H1 (cell line): ENCODE measurements at regions not wholly inside any gene's neighbourhood (a gene's known extent, or its start where the extent isn't known, plus 50 kb on each side); places are given as distances from the start of the nearest gene placed in this dataset.

ENCODE experiments used
- CTCF ChIA-PET: fragments of 300-600 bp; sonication (Branson Sonifier 250); formaldehyde crosslinking; loops from one replicate; lab custom pipeline; 2021; ENCODE audit not compliant: partially characterized antibody; lab: Charles Lee
- POLR2A ChIA-PET: fragments of 300-600 bp; sonication (Branson Sonifier 250); formaldehyde crosslinking; loops from one replicate; lab custom pipeline; 2021; ENCODE audit warnings: inconsistent platforms; ENCODE audit not compliant: partially characterized antibody; lab: Charles Lee
- DNase-seq, 2 experiments: peaks; one replicate each; pipeline versions ENCODE4 v3.0.0 to v3.0.0-alpha.2; 2010 to 2022; ENCODE audit warnings: low spot score in 2 of 2, low read depth in 1 of 2, mixed read lengths in 1 of 2
- FAIRE-seq: peaks from 2 replicates; lab custom pipeline; 2011; peaks lifted over from hg19 to GRCh38; lab: Jason Lieb, UNC
- H2AFZ ChIP-seq: 2 replicates; pipeline ENCODE4 v1.8.1; 2012; ENCODE audit warnings: low read length, inconsistent platforms
- H2AK5ac ChIP-seq: 2 replicates; pipeline ENCODE4 v1.6.1; 2013; ENCODE audit warnings: low read depth, low read length
- H2BK120ac ChIP-seq: replicated peaks from 2 replicates; pipeline ENCODE3; 2013; ENCODE audit warnings: low read depth, low read length, inconsistent platforms
- H2BK12ac ChIP-seq: 2 replicates; pipeline ENCODE4 v1.6.1; 2013; ENCODE audit warnings: low read depth, low read length
- H2BK15ac ChIP-seq: 2 replicates; pipeline ENCODE4 v1.6.1; 2013; ENCODE audit warnings: low read length
- H2BK20ac ChIP-seq: 2 replicates; pipeline ENCODE4 v1.6.1; 2013; ENCODE audit warnings: low read length
- H2BK5ac ChIP-seq: 2 replicates; pipeline ENCODE4 v1.6.1; 2013; ENCODE audit warnings: low read depth, low read length
- H3K14ac ChIP-seq: 2 replicates; pipeline ENCODE4 v1.6.1; 2013; ENCODE audit warnings: inconsistent platforms; ENCODE audit not compliant: insufficient read length
- H3K18ac ChIP-seq: 2 replicates; pipeline ENCODE4 v1.6.1; 2013; ENCODE audit warnings: low read length; ENCODE audit errors: extremely low read depth
- H3K23ac ChIP-seq: 2 replicates; pipeline ENCODE4 v1.6.1; 2013; ENCODE audit warnings: inconsistent platforms; ENCODE audit not compliant: insufficient read length
- H3K23me2 ChIP-seq: 2 replicates; pipeline ENCODE4 v1.6.1; 2013; ENCODE audit warnings: low read depth, low read length
- H3K27ac ChIP-seq: 2 replicates; pipeline ENCODE4 v1.6.1; 2011; ENCODE audit warnings: low read depth, low read length, inconsistent platforms
- H3K27me3 ChIP-seq, 4 experiments: replicated peaks in 1 of 4; 1 replicate in 1 of 4; 2 replicates in 3 of 4; pipeline versions ENCODE4 v1.6.1 to v1.8.1; 2011 to 2013; ENCODE audit warnings: low read length in 3 of 4, mild to moderate bottlenecking in 3 of 4, inconsistent platforms in 2 of 4, mixed read lengths in 2 of 4, moderate library complexity in 1 of 4; ENCODE audit not compliant: control insufficient read depth in 3 of 4, insufficient read depth in 3 of 4; ENCODE audit errors: extremely low read depth in 1 of 4
- H3K36me3 ChIP-seq, 4 experiments: 2 replicates each; pipeline versions ENCODE4 v1.6.1 to v1.8.1; 2011 to 2013; ENCODE audit warnings: mild to moderate bottlenecking in 4 of 4, low read length in 3 of 4, moderate library complexity in 2 of 4, control low read depth in 1 of 4, inconsistent platforms in 1 of 4; ENCODE audit not compliant: insufficient read depth in 4 of 4, control insufficient read depth in 2 of 4
- H3K4ac ChIP-seq: replicated peaks from 2 replicates; pipeline ENCODE3; 2013; ENCODE audit warnings: low read length, low read depth, mixed read lengths, inconsistent platforms; ENCODE audit not compliant: insufficient read length
- H3K4me1 ChIP-seq, 4 experiments: replicated peaks in 1 of 4; 1 replicate in 1 of 4; 2 replicates in 3 of 4; pipeline versions ENCODE4 v1.6.1 to v1.8.1; 2011 to 2013; ENCODE audit warnings: low read length in 3 of 4, inconsistent platforms in 2 of 4, mixed read lengths in 1 of 4; ENCODE audit not compliant: insufficient read depth in 4 of 4, control insufficient read depth in 3 of 4
- H3K4me2 ChIP-seq, 2 experiments: 2 replicates each; pipeline versions ENCODE4 v1.6.1 to v1.8.1; 2011 to 2013; ENCODE audit warnings: low read depth in 2 of 2, low read length in 2 of 2, control low read depth in 1 of 2, inconsistent platforms in 1 of 2, mild to moderate bottlenecking in 1 of 2; ENCODE audit not compliant: insufficient read depth in 1 of 2
- H3K4me3 ChIP-seq, 4 experiments: fragments of 200-600, 300-600 bp in 1 of 4; sonication (generic), shearing (Covaris generic), sonication (Bioruptor Twin) in 1 of 4; 2 replicates each; pipeline versions ENCODE4 v1.5.1 to v1.8.1; 2011 to 2016; ENCODE audit warnings: low read length in 4 of 4, low read depth in 3 of 4, control low read depth in 2 of 4, inconsistent platforms in 2 of 4, mild to moderate bottlenecking in 2 of 4, mixed read lengths in 1 of 4, moderate library complexity in 1 of 4; ENCODE audit not compliant: insufficient read depth in 2 of 4; ENCODE audit errors: extremely low read depth in 1 of 4
- H3K56ac ChIP-seq: replicated peaks from 2 replicates; pipeline ENCODE3; 2013; ENCODE audit warnings: low read depth, mild to moderate bottlenecking, mixed read lengths, low read length, inconsistent platforms; ENCODE audit not compliant: insufficient read length
- H3K79me1 ChIP-seq: 2 replicates; pipeline ENCODE4 v1.6.1; 2013; ENCODE audit warnings: low read depth, low read length, control low read depth
- H3K79me2 ChIP-seq, 2 experiments: 2 replicates each; pipeline versions ENCODE4 v1.6.1 to v1.8.1; 2012 to 2013; ENCODE audit warnings: low read length in 2 of 2, mild to moderate bottlenecking in 2 of 2, inconsistent platforms in 1 of 2; ENCODE audit not compliant: insufficient read depth in 2 of 2, control insufficient read depth in 1 of 2
- H3K9ac ChIP-seq, 4 experiments: replicated peaks in 1 of 4; 1 replicate in 1 of 4; 2 replicates in 3 of 4; pipeline versions ENCODE4 v1.6.1 to v1.8.1; 2011 to 2013; ENCODE audit warnings: low read depth in 3 of 4, low read length in 3 of 4, control low read depth in 2 of 4, mild to moderate bottlenecking in 2 of 4, moderate library complexity in 2 of 4, inconsistent platforms in 1 of 4; ENCODE audit errors: extremely low read depth in 1 of 4
- H3K9me3 ChIP-seq, 2 experiments: 2 replicates each; pipeline versions ENCODE4 v1.6.1 to v1.8.1; 2012 to 2013; ENCODE audit warnings: mild to moderate bottlenecking in 2 of 2, moderate library complexity in 2 of 2, control low read depth in 1 of 2, inconsistent platforms in 1 of 2, low read depth in 1 of 2, low read length in 1 of 2, mixed read lengths in 1 of 2; ENCODE audit not compliant: insufficient read depth in 2 of 2
- H4K20me1 ChIP-seq, 2 experiments: replicated peaks in 1 of 2; 2 replicates each; pipeline versions ENCODE3 to v1.8.1; 2011 to 2013; ENCODE audit warnings: inconsistent platforms in 2 of 2, low read length in 2 of 2, mild to moderate bottlenecking in 1 of 2; ENCODE audit not compliant: insufficient read depth in 2 of 2, control insufficient read depth in 1 of 2
- H4K5ac ChIP-seq: 2 replicates; pipeline ENCODE4 v1.6.1; 2013; ENCODE audit warnings: low read length, low read depth, mixed read lengths, inconsistent platforms; ENCODE audit not compliant: insufficient read length
- H4K8ac ChIP-seq: 2 replicates; pipeline ENCODE4 v1.8.0; 2013; ENCODE audit warnings: mild to moderate bottlenecking, moderate library complexity, low read length, inconsistent platforms; ENCODE audit not compliant: insufficient read depth; ENCODE audit errors: extremely low read depth
- H4K91ac ChIP-seq: replicated peaks from 2 replicates; pipeline ENCODE3; 2013; ENCODE audit warnings: low read length, mixed read lengths, inconsistent platforms; ENCODE audit not compliant: insufficient read length
- ATF2 ChIP-seq: IDR thresholded peaks from 2 replicates; pipeline ENCODE4 v1.6.1; 2012; ENCODE audit warnings: low read length, inconsistent platforms
- BCL11A ChIP-seq, 2 experiments: IDR thresholded peaks; one replicate each; pipeline ENCODE4 v1.6.1; 2011; ENCODE audit warnings: low read depth in 2 of 2, low read length in 2 of 2, mild to moderate bottlenecking in 2 of 2
- CBX5 ChIP-seq: fragments of 300-800, 300-1000 bp; sonication (generic); IDR thresholded peaks from 2 replicates; pipeline ENCODE4 v1.7.1; 2016; ENCODE audit warnings: antibody characterized with exemption, low read length, low read depth
- CHD1 ChIP-seq: IDR thresholded peaks from 2 replicates; pipeline ENCODE4 v1.6.1; 2012; ENCODE audit warnings: low read depth, low read length, improper control_type of control experiment
- CHD2 ChIP-seq: IDR thresholded peaks from 2 replicates; pipeline ENCODE4 v1.6.1; 2012; ENCODE audit warnings: low read length, improper control_type of control experiment
- JUND ChIP-seq: IDR thresholded peaks from 2 replicates; pipeline ENCODE4 v1.6.1; 2011; ENCODE audit warnings: mild to moderate bottlenecking, improper control_type of control experiment, low read length
- KDM1A ChIP-seq: fragments of 200-600, 300-600 bp; sonication (generic); IDR thresholded peaks from 2 replicates; pipeline ENCODE4 v1.7.1; 2016; ENCODE audit warnings: mild to moderate bottlenecking, low read length, borderline replicate concordance
- KDM5A ChIP-seq: fragments of 200-600 bp; IDR thresholded peaks from 2 replicates; pipeline ENCODE4 v1.7.1; 2012; ENCODE audit warnings: mild to moderate bottlenecking, low read length, inconsistent platforms, mixed read lengths
- MAFK ChIP-seq: IDR thresholded peaks from 2 replicates; pipeline ENCODE4 v1.6.1; 2012; ENCODE audit warnings: low read depth, mild to moderate bottlenecking, improper control_type of control experiment, low read length
- NRF1 ChIP-seq: IDR thresholded peaks from 2 replicates; pipeline ENCODE4 v1.6.1; 2011; ENCODE audit warnings: mild to moderate bottlenecking, low read depth, low read length, improper control_type of control experiment
- POLR2A ChIP-seq, 2 experiments: IDR thresholded peaks; 1 replicate in 1 of 2; 2 replicates in 1 of 2; pipeline ENCODE4 v1.6.1; 2011; ENCODE audit warnings: low read depth in 2 of 2, low read length in 2 of 2, mild to moderate bottlenecking in 2 of 2; ENCODE audit errors: control extremely low read depth in 1 of 2
- RFX5 ChIP-seq: IDR thresholded peaks from 2 replicates; pipeline ENCODE4 v1.6.1; 2011; ENCODE audit warnings: low read depth, low read length, improper control_type of control experiment, borderline replicate concordance
- SAP30 ChIP-seq: fragments of 300-600 bp; sonication (generic); IDR thresholded peaks from 2 replicates; pipeline ENCODE4 v1.7.1; 2012; ENCODE audit warnings: low read length, moderate library complexity, mild to moderate bottlenecking, inconsistent platforms; ENCODE audit not compliant: insufficient read depth, insufficient replicate concordance
- SIRT6 ChIP-seq: IDR thresholded peaks from one replicate; pipeline ENCODE4 v1.7.1; 2012; ENCODE audit warnings: low read length, inconsistent platforms
- SRF ChIP-seq: IDR thresholded peaks from 2 replicates; pipeline ENCODE4 v1.6.1; 2011; ENCODE audit warnings: mild to moderate bottlenecking, low read depth, low read length, moderate library complexity
- WGBS, 2 experiments: shearing (Covaris generic) in 1 of 2; methylation state at CpG; one replicate each; pipeline versions ENCODE4 v1.1.6 to v1.1.7; 2013 to 2015; ENCODE audit warnings: low lambda C conversion rate in 2 of 2, mixed read lengths in 2 of 2, inconsistent platforms in 1 of 2, low coverage in 1 of 2, missing lambda C conversion rate in 1 of 2; ENCODE audit not compliant: insufficient replicate concordance in 2 of 2, insufficient coverage in 1 of 2, insufficient read length in 1 of 2; ENCODE audit errors: extremely low coverage in 1 of 2, missing lambda C conversion rate in 1 of 2; 5-methylcytosine and 5-hydroxymethylcytosine counted together

GRCh38 chr3:28173836-28174235 is 67.6 kb upstream of the CMC1 start:
- no peak overlapping the region for H4K5ac ChIP-seq
- no peaks in the 10 kb centered on the region for H3K79me2 ChIP-seq
- H3K23ac ChIP-seq, result no peak overlapping the region
- 89% methylated on average over 3 of the region's 3 CpGs; no CpG with 5 or more reads in 1 of the 2 experiments for WGBS, 2 experiments
- no peak overlapping the region for H3K9ac ChIP-seq
- no peaks in the 10 kb centered on the region for H3K27me3 ChIP-seq
- no peak overlapping the region for H2BK120ac ChIP-seq
- no peaks in the 10 kb centered on the region for H3K9me3 ChIP-seq
- no peaks in the 10 kb centered on the region for H4K20me1 ChIP-seq
- DNase-seq, result no peak
- no peak overlapping the region for H2BK20ac ChIP-seq
- no peak for FAIRE-seq
- H3K4me3 ChIP-seq, result no peak overlapping the region
- H2BK12ac ChIP-seq, result no peak overlapping the region
- no peak overlapping the region for H3K56ac ChIP-seq
- no peak overlapping the region for H4K91ac ChIP-seq
- no peak overlapping the region for H2BK5ac ChIP-seq
- no peak overlapping the region for H2BK15ac ChIP-seq
- no peak overlapping the region for H2AFZ ChIP-seq
- H3K23me2 ChIP-seq, result no peaks in the 10 kb centered on the region
- no peaks in the 10 kb centered on the region for H3K36me3 ChIP-seq
- ChIA-PET CTCF (no interaction called here), POLR2A (no interaction called here)
- no peaks in the 10 kb centered on the region for H3K79me1 ChIP-seq
- no peak overlapping the region for H2AK5ac ChIP-seq
- H3K4me2 ChIP-seq, result no peak overlapping the region
- no peaks in the 10 kb centered on the region for H3K4me1 ChIP-seq
- no peak overlapping the region for H3K4ac ChIP-seq
- no peak overlapping the region for H3K27ac ChIP-seq
- H3K14ac ChIP-seq, result no peak overlapping the region
- H3K18ac ChIP-seq, result no peak overlapping the region
- no peak overlapping the region for H4K8ac ChIP-seq
- TF ChIP-seq KDM1A (no peak), NRF1 (no peak), CHD2 (no peak), BCL11A (IDR thresholded peaks at IDR 0.05; ENCODE audit: low read depth in 2 of 2, low read length in 2 of 2) (no peak), MAFK (no peak), CBX5 (no peak), KDM5A (no peak), POLR2A (IDR thresholded peaks at IDR 0.05; ENCODE audit: control extremely low read depth in 1 of 2, low read depth in 2 of 2, low read length in 2 of 2) (no peak), SRF (no peak), CHD1 (no peak), ATF2 (no peak), RFX5 (no peak), SAP30 (no peak), SIRT6 (no peak), JUND (no peak)
